HepG2 (cell line): ENCODE measurements at regions not wholly inside any gene's neighbourhood (a gene's known extent, or its start where the extent isn't known, plus 50 kb on each side); places are given as distances from the start of the nearest gene placed in this dataset.

ENCODE experiments used
- ATAC-seq: fragments of 200-7000 bp; cut with Tn5 transposase; 3 replicates; pipeline ENCODE4 v1.9.1; 2020; ENCODE audit warnings: mild to moderate bottlenecking, moderate library complexity
- BruUV-seq: library from RNA; stranded (reverse); fragments of 400-500 nt; replicated peaks from 2 replicates; lab custom pipeline; 2021; lab: Mats Ljungman, UMichigan
- CTCF ChIA-PET: fragments of 300-600 bp; formaldehyde crosslinking; extraction: SDS; loops from one replicate; lab custom pipeline; 2021; ENCODE audit warnings: low total read pairs, inconsistent platforms, low intra/inter-chr PET ratio; lab: Yijun Ruan, JAX
- POLR2A ChIA-PET: fragments of 350-600 bp; sonication (Branson Sonifier 250); formaldehyde crosslinking; loops from one replicate; lab custom pipeline; 2020; ENCODE audit warnings: antibody characterized with exemption, inconsistent platforms; lab: Yijun Ruan, JAX
- DNase-seq: peaks from one replicate; pipeline ENCODE4 v3.0.0-alpha.2; 2015; ENCODE audit warnings: low spot score
- FAIRE-seq: peaks from 3 replicates; lab custom pipeline; 2011; peaks lifted over from hg19 to GRCh38; lab: Jason Lieb, UNC
- H2AFZ ChIP-seq: one replicate; pipeline ENCODE4 v1.6.1; 2011; ENCODE audit warnings: low read length, inconsistent platforms
- H3K27ac ChIP-seq: fragments of 300-600 bp; 3 replicates; pipeline ENCODE4 v1.8.0; 2011; ENCODE audit warnings: mixed run types, mild to moderate bottlenecking, mixed read lengths, low read length, inconsistent platforms; ENCODE audit not compliant: insufficient read depth; ENCODE audit errors: extremely low read length
- H3K27me3 ChIP-seq, 2 experiments: fragments of 200-600 bp in 1 of 2; 2 replicates in 1 of 2; 3 replicates in 1 of 2; pipeline versions ENCODE4 v1.6.0 to v1.8.0; 2011; ENCODE audit warnings: low read length in 2 of 2, mild to moderate bottlenecking in 2 of 2, moderate library complexity in 2 of 2, inconsistent platforms in 1 of 2; ENCODE audit not compliant: insufficient read depth in 2 of 2, control insufficient read depth in 1 of 2
- H3K36me3 ChIP-seq, 2 experiments: fragments of 200-600 bp in 1 of 2; replicated peaks in 1 of 2; 2 replicates in 1 of 2; 3 replicates in 1 of 2; pipeline versions ENCODE4 v1.5.1 to v1.8.0; 2011; ENCODE audit warnings: low read length in 2 of 2, inconsistent platforms in 1 of 2; ENCODE audit not compliant: insufficient read depth in 2 of 2, control insufficient read depth in 1 of 2
- H3K4me1 ChIP-seq: 2 replicates; pipeline ENCODE4 v1.5.1; 2012; ENCODE audit warnings: low read length, inconsistent platforms; ENCODE audit not compliant: insufficient read depth
- H3K4me2 ChIP-seq: 2 replicates; pipeline ENCODE4 v1.6.0; 2011; ENCODE audit warnings: low read depth, low read length, inconsistent platforms
- H3K4me3 ChIP-seq, 3 experiments: fragments of 200-600 bp in 1 of 3; sonication (generic), shearing (Covaris generic) in 1 of 3; replicated peaks in 1 of 3; 2 replicates each; pipeline ENCODE4 v1.5.1; 2011 to 2016; ENCODE audit warnings: low read length in 3 of 3, inconsistent platforms in 2 of 3, low read depth in 2 of 3, mild to moderate bottlenecking in 2 of 3, control low read depth in 1 of 3, mixed read lengths in 1 of 3; ENCODE audit not compliant: insufficient read depth in 1 of 3
- H3K79me2 ChIP-seq: one replicate; pipeline ENCODE4 v1.6.1; 2011; ENCODE audit warnings: low read length, inconsistent platforms; ENCODE audit not compliant: insufficient read depth
- H3K9ac ChIP-seq: 2 replicates; pipeline ENCODE4 v1.6.0; 2011; ENCODE audit warnings: mild to moderate bottlenecking, low read depth, low read length, inconsistent platforms; ENCODE audit not compliant: insufficient read depth
- H3K9me3 ChIP-seq: 2 replicates; pipeline ENCODE4 v1.5.1; 2012; ENCODE audit warnings: mild to moderate bottlenecking, low read length
- H4K20me1 ChIP-seq: 2 replicates; pipeline ENCODE4 v1.6.0; 2011; ENCODE audit warnings: inconsistent platforms, mild to moderate bottlenecking, low read length, moderate library complexity; ENCODE audit not compliant: insufficient read depth
- ETV5 ChIP-seq: IDR thresholded peaks from 2 replicates; pipeline ENCODE4 v1.6.1; 2018; ENCODE audit warnings: missing biosample characterization, missing genetic modification reagents, inconsistent platforms, borderline replicate concordance
- STAG1 ChIP-seq: sonication (generic); formaldehyde crosslinking; IDR thresholded peaks from 2 replicates; pipeline ENCODE4 v1.4.0; 2020; ENCODE audit warnings: missing genetic modification reagents
- XBP1 ChIP-seq: sonication (generic); formaldehyde crosslinking; IDR thresholded peaks from 2 replicates; pipeline ENCODE4 v1.5.0; 2020; ENCODE audit warnings: missing genetic modification reagents
- XRCC5 ChIP-seq: fragments of 200-400 bp; formaldehyde crosslinking; optimal IDR thresholded peaks from 2 replicates; pipeline ENCODE3; 2017; ENCODE audit warnings: mild to moderate bottlenecking, low read length
- YEATS4 ChIP-seq: sonication (generic); formaldehyde crosslinking; IDR thresholded peaks from 2 replicates; pipeline ENCODE4 v1.4.0; 2020; ENCODE audit warnings: missing genetic modification reagents, borderline replicate concordance
- ZNF251 ChIP-seq: sonication (generic); formaldehyde crosslinking; IDR thresholded peaks from 2 replicates; pipeline ENCODE4 v1.9.0; 2021; ENCODE audit warnings: mild to moderate bottlenecking, missing genetic modification reagents
- ZNF496 ChIP-seq: sonication (generic); formaldehyde crosslinking; IDR thresholded peaks from 2 replicates; pipeline ENCODE4 v1.8.1; 2023; ENCODE audit warnings: mild to moderate bottlenecking, moderate library complexity, missing genetic modification reagents; ENCODE audit not compliant: insufficient replicate concordance
- ZSCAN25 ChIP-seq: sonication (generic); formaldehyde crosslinking; IDR thresholded peaks from 2 replicates; pipeline ENCODE4 v1.8.0; 2022; ENCODE audit warnings: mild to moderate bottlenecking, missing genetic modification reagents
- WGBS: methylation state at CpG from one replicate; pipeline ENCODE4 v1.1.6; 2017; ENCODE audit warnings: low lambda C conversion rate; 5-methylcytosine and 5-hydroxymethylcytosine counted together
- in situ Hi-C: cut with HindIII; loops from 2 replicates; pipeline ENCODE4 v1.10.0; 2017; ENCODE audit warnings: low pct_unique_long_range_greater_than_20kb; ENCODE audit not compliant: extremely low pct_ligation_motif_present
- intact Hi-C: fragments of 100-400 bp; cut with micrococcal nuclease; formaldehyde crosslinking; loops from one replicate; pipeline ENCODE4 v1.10.0; 2022; ENCODE audit not compliant: unreplicated experiment
- TF ChIP-seq, protein P1 (sequence below): sonication (generic); formaldehyde crosslinking; IDR thresholded peaks from 2 replicates; pipeline ENCODE4 v1.5.1; 2020; ENCODE audit warnings: mild to moderate bottlenecking, missing genetic modification reagents, borderline replicate concordance
- TF ChIP-seq, protein P2 (sequence below): sonication (generic); formaldehyde crosslinking; IDR thresholded peaks from 2 replicates; pipeline ENCODE4 v1.4.0; 2020; ENCODE audit warnings: missing genetic modification reagents, borderline replicate concordance

DNA sequence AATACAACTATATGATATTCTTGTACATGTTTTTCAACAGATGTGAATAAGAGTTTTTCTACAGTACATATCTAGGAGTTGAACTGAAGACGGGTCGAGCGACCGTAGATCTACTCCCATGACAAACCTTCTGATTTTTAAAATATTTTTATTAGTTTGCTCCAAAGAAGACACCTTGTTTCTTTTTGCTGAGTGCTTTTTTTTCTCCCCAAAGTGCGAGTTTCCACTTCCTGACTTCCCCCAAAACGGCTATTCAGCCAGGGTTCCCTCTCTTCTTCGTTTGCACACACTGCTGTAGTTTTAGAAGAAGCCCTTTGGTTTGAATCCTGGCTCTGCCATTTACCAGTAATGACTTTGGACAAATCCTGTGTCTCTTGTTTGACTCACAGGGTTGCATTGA, 241.7 kb upstream of the MAF start:
- Histone ChIP-seq H3K27me3 (no peaks in the 10 kb centered on the region), H3K4me1 (peaks cover 8% of the 10 kb centered on the region), H3K4me2 (no peak overlapping the region)
- TF ChIP-seq ZSCAN25 (CRISPR knock-in tag) (no peak), ETV5 (CRISPR knock-in tag) (no peak), XRCC5 (no peak), XBP1 (CRISPR knock-in tag) (no peak), ZNF496 (CRISPR knock-in tag) (no peak), YEATS4 (CRISPR knock-in tag) (no peak), ZNF251 (no peak), STAG1 (no peak)
- TF ChIP-seq, protein P1, sequence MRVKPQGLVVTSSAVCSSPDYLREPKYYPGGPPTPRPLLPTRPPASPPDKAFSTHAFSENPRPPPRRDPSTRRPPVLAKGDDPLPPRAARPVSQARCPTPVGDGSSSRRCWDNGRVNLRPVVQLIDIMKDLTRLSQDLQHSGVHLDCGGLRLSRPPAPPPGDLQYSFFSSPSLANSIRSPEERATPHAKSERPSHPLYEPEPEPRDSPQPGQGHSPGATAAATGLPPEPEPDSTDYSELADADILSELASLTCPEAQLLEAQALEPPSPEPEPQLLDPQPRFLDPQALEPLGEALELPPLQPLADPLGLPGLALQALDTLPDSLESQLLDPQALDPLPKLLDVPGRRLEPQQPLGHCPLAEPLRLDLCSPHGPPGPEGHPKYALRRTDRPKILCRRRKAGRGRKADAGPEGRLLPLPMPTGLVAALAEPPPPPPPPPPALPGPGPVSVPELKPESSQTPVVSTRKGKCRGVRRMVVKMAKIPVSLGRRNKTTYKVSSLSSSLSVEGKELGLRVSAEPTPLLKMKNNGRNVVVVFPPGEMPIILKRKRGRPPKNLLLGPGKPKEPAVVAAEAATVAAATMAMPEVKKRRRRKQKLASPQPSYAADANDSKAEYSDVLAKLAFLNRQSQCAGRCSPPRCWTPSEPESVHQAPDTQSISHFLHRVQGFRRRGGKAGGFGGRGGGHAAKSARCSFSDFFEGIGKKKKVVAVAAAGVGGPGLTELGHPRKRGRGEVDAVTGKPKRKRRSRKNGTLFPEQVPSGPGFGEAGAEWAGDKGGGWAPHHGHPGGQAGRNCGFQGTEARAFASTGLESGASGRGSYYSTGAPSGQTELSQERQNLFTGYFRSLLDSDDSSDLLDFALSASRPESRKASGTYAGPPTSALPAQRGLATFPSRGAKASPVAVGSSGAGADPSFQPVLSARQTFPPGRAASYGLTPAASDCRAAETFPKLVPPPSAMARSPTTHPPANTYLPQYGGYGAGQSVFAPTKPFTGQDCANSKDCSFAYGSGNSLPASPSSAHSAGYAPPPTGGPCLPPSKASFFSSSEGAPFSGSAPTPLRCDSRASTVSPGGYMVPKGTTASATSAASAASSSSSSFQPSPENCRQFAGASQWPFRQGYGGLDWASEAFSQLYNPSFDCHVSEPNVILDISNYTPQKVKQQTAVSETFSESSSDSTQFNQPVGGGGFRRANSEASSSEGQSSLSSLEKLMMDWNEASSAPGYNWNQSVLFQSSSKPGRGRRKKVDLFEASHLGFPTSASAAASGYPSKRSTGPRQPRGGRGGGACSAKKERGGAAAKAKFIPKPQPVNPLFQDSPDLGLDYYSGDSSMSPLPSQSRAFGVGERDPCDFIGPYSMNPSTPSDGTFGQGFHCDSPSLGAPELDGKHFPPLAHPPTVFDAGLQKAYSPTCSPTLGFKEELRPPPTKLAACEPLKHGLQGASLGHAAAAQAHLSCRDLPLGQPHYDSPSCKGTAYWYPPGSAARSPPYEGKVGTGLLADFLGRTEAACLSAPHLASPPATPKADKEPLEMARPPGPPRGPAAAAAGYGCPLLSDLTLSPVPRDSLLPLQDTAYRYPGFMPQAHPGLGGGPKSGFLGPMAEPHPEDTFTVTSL (CRISPR knock-in tag): no peak
- TF ChIP-seq, protein P2, sequence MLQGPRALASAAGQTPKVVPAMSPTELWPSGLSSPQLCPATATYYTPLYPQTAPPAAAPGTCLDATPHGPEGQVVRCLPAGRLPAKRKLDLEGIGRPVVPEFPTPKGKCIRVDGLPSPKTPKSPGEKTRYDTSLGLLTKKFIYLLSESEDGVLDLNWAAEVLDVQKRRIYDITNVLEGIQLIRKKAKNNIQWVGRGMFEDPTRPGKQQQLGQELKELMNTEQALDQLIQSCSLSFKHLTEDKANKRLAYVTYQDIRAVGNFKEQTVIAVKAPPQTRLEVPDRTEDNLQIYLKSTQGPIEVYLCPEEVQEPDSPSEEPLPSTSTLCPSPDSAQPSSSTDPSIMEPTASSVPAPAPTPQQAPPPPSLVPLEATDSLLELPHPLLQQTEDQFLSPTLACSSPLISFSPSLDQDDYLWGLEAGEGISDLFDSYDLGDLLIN: no peak
- TF ChIP-seq, all 625 proteins: peak for 0
- ChIA-PET POLR2A (no interaction called here), CTCF (no interaction called here)
- Histone ChIP-seq H3K9ac (no peak overlapping the region), H4K20me1 (no peaks in the 10 kb centered on the region), H3K9me3 (no peaks in the 10 kb centered on the region), H3K79me2 (no peaks in the 10 kb centered on the region), H3K27ac (no peak overlapping the region), H3K36me3 (no peaks in the 10 kb centered on the region), H2AFZ (no peak overlapping the region), H3K4me3 (no peak overlapping the region)
- FAIRE-seq (no peak), DNase-seq (no peak), ATAC-seq (no peak)
- WGBS: 41% methylated on average over 7 of the region's 7 CpGs
- BruUV-seq: no TSS peak
- in situ Hi-C loops (no loop called here), intact Hi-C loops (no loop called here)
